Kidney epithelial cell (primary cell): ENCODE measurements at regions not wholly inside any gene's neighbourhood (a gene's known extent, or its start where the extent isn't known, plus 50 kb on each side); places are given as distances from the start of the nearest gene placed in this dataset.

Source experiments
- DNase-seq: peaks from one replicate; pipeline ENCODE4 v3.0.0-alpha.2; 2010; ENCODE audit warnings: low read depth
- H3K27me3 ChIP-seq: 2 replicates; pipeline ENCODE4 v1.6.0; 2011; ENCODE audit warnings: low read length; ENCODE audit not compliant: control insufficient read depth, insufficient read depth
- H3K36me3 ChIP-seq: 2 replicates; pipeline ENCODE4 v1.5.1; 2011; ENCODE audit warnings: low read length; ENCODE audit not compliant: control insufficient read depth, insufficient read depth
- H3K4me3 ChIP-seq: 2 replicates; pipeline ENCODE4 v1.5.1; 2011; ENCODE audit warnings: low read depth, mild to moderate bottlenecking, control low read depth, low read length
- TF ChIP-seq, protein P1 (sequence below): IDR thresholded peaks from 2 replicates; pipeline ENCODE4 v1.5.1; 2011; ENCODE audit warnings: mild to moderate bottlenecking, moderate library complexity, low read length, control low read depth, inconsistent platforms; ENCODE audit not compliant: insufficient read depth, poor library complexity, severe bottlenecking

DNA sequence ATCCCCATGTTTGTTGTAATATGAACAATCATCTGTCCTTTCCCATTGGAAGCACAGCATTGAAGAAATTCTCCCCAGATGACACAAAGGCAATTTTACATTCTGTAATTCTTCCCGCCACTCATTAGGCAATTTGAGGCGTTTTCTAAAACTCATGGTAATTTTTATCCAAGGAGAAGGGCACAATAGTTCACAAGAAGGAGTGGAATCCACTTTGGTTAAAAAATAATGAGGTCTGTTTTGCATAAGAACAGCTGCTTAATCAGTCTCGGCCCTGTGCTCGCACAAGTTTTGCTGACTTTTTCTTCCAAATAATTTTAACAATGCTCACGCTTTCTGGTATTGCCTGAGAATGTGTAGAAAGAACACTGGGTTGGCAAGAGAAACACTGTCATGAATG is 94.0 kb downstream of the CAVIN4 start:
- DNase-seq = no peak
- TF ChIP-seq, protein P1, sequence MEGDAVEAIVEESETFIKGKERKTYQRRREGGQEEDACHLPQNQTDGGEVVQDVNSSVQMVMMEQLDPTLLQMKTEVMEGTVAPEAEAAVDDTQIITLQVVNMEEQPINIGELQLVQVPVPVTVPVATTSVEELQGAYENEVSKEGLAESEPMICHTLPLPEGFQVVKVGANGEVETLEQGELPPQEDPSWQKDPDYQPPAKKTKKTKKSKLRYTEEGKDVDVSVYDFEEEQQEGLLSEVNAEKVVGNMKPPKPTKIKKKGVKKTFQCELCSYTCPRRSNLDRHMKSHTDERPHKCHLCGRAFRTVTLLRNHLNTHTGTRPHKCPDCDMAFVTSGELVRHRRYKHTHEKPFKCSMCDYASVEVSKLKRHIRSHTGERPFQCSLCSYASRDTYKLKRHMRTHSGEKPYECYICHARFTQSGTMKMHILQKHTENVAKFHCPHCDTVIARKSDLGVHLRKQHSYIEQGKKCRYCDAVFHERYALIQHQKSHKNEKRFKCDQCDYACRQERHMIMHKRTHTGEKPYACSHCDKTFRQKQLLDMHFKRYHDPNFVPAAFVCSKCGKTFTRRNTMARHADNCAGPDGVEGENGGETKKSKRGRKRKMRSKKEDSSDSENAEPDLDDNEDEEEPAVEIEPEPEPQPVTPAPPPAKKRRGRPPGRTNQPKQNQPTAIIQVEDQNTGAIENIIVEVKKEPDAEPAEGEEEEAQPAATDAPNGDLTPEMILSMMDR = no peak
- no peak overlapping the region for H3K4me3 ChIP-seq
- H3K36me3 ChIP-seq = no peaks in the 10 kb centered on the region
- H3K27me3 ChIP-seq = no peaks in the 10 kb centered on the region

DNA sequence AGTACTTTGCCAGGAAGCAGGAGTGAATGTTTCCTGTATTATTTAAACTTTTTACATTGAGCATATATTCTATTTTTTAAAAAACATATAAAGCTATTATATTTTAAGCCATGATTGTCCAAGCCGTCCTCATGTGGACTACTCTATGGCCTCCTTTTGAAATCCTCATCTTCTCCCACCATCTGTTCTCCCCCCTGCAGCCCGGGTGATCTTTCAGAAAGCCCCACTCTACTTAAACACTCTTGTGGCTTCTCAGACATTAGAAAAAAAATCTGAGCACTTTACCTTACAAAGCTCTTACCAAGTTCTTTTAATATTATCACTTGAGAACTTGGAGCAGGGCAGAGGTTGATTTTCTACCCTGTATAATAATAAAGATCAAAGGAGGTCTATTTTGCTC is 95.4 kb downstream of the CAVIN4 start:
- H3K36me3 ChIP-seq = no peaks in the 10 kb centered on the region
- H3K27me3 ChIP-seq = no peaks in the 10 kb centered on the region
- H3K4me3 ChIP-seq = no peak overlapping the region
- TF ChIP-seq, protein P1 = no peak
- DNase-seq = no peak

DNA sequence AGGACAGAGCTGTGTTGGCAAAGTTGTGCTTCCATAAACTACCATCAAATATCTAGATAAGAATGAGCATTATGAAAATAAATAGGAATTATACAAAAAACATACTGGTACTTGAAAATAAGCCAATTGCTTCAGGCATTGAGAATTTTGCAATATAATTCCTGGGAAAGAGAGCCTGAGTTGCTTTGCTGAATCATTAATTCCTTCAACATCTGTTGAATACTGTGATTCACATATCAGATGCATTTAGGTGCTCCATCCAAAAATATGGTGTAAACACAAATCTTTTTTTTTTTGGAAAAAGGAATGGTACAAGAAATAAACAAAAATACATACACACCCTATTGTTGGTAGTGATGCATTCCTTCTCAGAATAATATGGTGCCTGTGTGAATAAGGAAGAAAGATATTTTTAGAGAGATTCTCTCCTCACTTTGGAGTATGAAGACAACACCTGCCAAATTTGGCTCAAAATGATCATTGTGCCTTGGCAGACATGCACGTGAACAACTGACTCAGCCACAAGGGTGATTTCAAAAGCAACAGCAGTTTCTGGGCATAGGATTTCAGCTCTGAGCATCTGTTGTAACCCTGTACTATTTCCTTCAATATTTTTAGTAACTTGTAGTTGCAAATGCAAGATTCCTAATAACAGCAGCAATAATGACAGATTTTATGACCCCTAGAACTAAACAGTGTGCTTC is 96.7 kb downstream of the CAVIN4 start:
- Histone ChIP-seq H3K4me3 (no peak overlapping the region), H3K27me3 (no peaks in the 10 kb centered on the region), H3K36me3 (no peaks in the 10 kb centered on the region)
- TF ChIP-seq, protein P1 = no peak
- DNase-seq = no peak

DNA sequence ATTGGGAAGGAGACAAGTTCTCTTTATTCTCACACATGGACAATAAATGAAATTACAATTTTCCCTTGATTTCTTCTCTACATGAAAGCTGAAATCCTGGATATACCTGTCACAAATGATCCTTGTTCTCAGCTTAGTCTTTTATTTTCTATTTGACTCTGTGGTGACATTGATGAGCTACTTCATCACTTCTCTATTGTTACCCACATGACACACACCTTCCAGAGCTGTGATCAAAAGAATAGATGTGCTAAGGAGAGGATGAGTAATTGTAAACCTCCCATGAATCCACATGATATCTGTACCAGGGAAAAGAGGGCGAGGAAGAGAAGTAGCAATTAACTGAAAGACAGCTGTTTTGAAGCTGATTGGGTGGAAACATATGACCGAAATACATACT is 102.0 kb downstream of the CAVIN4 start:
- TF ChIP-seq, protein P1 = no peak
- no peaks in the 10 kb centered on the region for H3K36me3 ChIP-seq
- H3K4me3 ChIP-seq = no peak overlapping the region
- no peaks in the 10 kb centered on the region for H3K27me3 ChIP-seq
- no peak for DNase-seq

DNA sequence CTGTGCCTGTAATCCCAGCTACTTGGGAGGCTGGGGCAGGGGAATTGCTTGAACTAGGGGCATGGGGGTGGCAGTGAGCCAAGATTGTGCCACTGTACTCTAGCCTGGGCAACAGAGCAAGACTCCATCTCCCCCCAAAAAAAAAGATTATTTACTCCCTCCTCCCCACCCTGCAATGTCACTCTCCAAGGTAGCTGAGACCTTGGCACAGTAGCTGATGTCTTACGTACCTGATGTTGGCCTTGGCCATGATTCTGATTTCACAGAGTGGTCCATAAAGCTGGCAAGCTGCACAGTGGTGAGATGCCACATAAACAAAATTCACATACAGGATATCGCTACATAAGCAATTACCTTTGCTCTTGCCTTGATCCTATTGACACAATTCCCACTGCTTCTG is 108.5 kb downstream of the CAVIN4 start:
- H3K36me3 ChIP-seq = no peaks in the 10 kb centered on the region
- H3K27me3 ChIP-seq = no peaks in the 10 kb centered on the region
- TF ChIP-seq, protein P1 = no peak
- H3K4me3 ChIP-seq = no peak overlapping the region
- DNase-seq = no peak

- TF ChIP-seq, protein P1 = no peak
- H3K36me3 ChIP-seq = no peaks in the 10 kb centered on the region
- no peaks in the 10 kb centered on the region for H3K27me3 ChIP-seq
- no peak for DNase-seq
- H3K4me3 ChIP-seq = no peak overlapping the region
These were observed 111.8 kb downstream of the CAVIN4 start for GRCh38 chr9:100689635-100690034.
